ENCODE measurements at regions not wholly inside any gene's neighbourhood (a gene's known extent, or its start where the extent isn't known, plus 50 kb on each side); places are given as distances from the start of the nearest gene placed in this dataset.

GRCh38 chr4:41806807-41807206, 58.3 kb upstream of the PHOX2B start:
- no peak overlapping the region for H3K4me3 ChIP-seq (ENCODE audit: low read depth, low read length)
- POLR2A ChIA-PET: no interaction called here
- TF ChIP-seq, protein P1, sequence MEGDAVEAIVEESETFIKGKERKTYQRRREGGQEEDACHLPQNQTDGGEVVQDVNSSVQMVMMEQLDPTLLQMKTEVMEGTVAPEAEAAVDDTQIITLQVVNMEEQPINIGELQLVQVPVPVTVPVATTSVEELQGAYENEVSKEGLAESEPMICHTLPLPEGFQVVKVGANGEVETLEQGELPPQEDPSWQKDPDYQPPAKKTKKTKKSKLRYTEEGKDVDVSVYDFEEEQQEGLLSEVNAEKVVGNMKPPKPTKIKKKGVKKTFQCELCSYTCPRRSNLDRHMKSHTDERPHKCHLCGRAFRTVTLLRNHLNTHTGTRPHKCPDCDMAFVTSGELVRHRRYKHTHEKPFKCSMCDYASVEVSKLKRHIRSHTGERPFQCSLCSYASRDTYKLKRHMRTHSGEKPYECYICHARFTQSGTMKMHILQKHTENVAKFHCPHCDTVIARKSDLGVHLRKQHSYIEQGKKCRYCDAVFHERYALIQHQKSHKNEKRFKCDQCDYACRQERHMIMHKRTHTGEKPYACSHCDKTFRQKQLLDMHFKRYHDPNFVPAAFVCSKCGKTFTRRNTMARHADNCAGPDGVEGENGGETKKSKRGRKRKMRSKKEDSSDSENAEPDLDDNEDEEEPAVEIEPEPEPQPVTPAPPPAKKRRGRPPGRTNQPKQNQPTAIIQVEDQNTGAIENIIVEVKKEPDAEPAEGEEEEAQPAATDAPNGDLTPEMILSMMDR (IDR thresholded peaks at IDR 0.05; ENCODE audit: insufficient read depth, low read depth, low read length): no peak
- no peak for DNase-seq (ENCODE audit: low read depth)
- no peaks in the 10 kb centered on the region for H3K36me3 ChIP-seq (ENCODE audit: control insufficient read depth, insufficient read depth, low read length)
- H3K27me3 ChIP-seq (ENCODE audit: control insufficient read depth, insufficient read depth, low read length): peaks cover 19% of the 10 kb centered on the region
- CTCF ChIA-PET: interaction anchor here (1.0 kb wide), 1 partner anchor 10 kb away, joined by 3 read pairs; no protein-coding TSS in a partner anchor

- ChIA-PET POLR2A (no interaction called here), CTCF (no interaction called here)
- TF ChIP-seq, protein P1 (IDR thresholded peaks at IDR 0.05; ENCODE audit: insufficient read depth, low read depth, low read length): no peak
- Histone ChIP-seq H3K36me3 (ENCODE audit: control insufficient read depth, insufficient read depth, low read length) (no peaks in the 10 kb centered on the region), H3K27me3 (ENCODE audit: control insufficient read depth, insufficient read depth, low read length) (peaks cover 19% of the 10 kb centered on the region), H3K4me3 (ENCODE audit: low read depth, low read length) (no peak overlapping the region)
- DNase-seq (ENCODE audit: low read depth): no peak
These were observed 54.1 kb upstream of the PHOX2B start for GRCh38 chr4:41802590-41802989.

DNA sequence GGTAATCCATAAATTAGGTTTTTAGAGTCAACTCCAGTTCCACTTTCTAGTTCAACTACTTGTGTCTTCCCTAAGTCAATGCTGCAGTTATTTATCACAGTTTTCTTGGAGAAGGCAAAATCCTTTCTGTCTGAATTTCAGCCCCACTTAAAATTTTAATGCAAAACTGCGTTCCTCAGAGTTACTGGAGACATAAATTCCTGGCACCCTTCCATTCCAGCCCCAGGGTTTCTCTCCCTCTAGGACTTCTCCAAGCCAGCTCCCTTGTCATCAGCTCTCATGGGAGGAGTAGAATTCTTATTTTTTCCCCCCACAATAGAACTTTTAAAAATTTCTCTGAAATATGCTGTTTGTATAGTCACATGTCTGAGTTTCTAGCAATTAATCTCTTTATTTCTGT, 50.6 kb upstream of the PHOX2B start:
- POLR2A ChIA-PET: no interaction called here
- Histone ChIP-seq H3K27me3 (ENCODE audit: control insufficient read depth, insufficient read depth, low read length) (peaks cover 16% of the 10 kb centered on the region), H3K4me3 (ENCODE audit: low read depth, low read length) (no peak overlapping the region), H3K36me3 (ENCODE audit: control insufficient read depth, insufficient read depth, low read length) (no peaks in the 10 kb centered on the region)
- no peak for DNase-seq (ENCODE audit: low read depth)
- CTCF ChIA-PET: no interaction called here
- TF ChIP-seq, protein P1 (IDR thresholded peaks at IDR 0.05; ENCODE audit: insufficient read depth, low read depth, low read length): no peak

All from BJ (cell line).